AG20443 (cell line): ENCODE measurements at regions not wholly inside any gene's neighbourhood (a gene's known extent, or its start where the extent isn't known, plus 50 kb on each side); places are given as distances from the start of the nearest gene placed in this dataset.

Source experiments
- DNase-seq: peaks from one replicate; pipeline ENCODE4 v3.0.0; 2012; ENCODE audit warnings: low spot score, mixed read lengths

- DNase-seq, result no peak
Measured at GRCh38 chr17:34825884-34826283, 135.4 kb downstream of the CCT6B start.

GRCh38 chr17:34825102-34825501 lies 136.2 kb downstream of the CCT6B start:
- DNase-seq, result no peak

- no peak for DNase-seq
Measured at GRCh38 chr17:34823023-34823422, 138.2 kb downstream of the CCT6B start.

GRCh38 chr17:34822007-34822739 lies 139.1 kb downstream of the CCT6B start:
- DNase-seq, result no peak

- no peak for DNase-seq
Measured at GRCh38 chr17:34820922-34821321, 140.3 kb downstream of the CCT6B start.

GRCh38 chr17:34820248-34820801 lies 140.9 kb downstream of the CCT6B start:
- DNase-seq, result no peak

GRCh38 chr17:34817252-34818035 lies 143.8 kb downstream of the CCT6B start:
- DNase-seq, result no peak

GRCh38 chr17:34816848-34817247 lies 144.4 kb downstream of the CCT6B start:
- no peak for DNase-seq

GRCh38 chr17:34813290-34813689 lies 148.0 kb downstream of the CCT6B start:
- DNase-seq, result no peak

- DNase-seq, result no peak
Measured at GRCh38 chr17:34811561-34811960, 149.7 kb downstream of the CCT6B start.

GRCh38 chr17:34800661-34801060 lies 160.6 kb downstream of the CCT6B start:
- DNase-seq, result no peak

GRCh38 chr17:34799751-34800150 lies 161.5 kb downstream of the CCT6B start:
- no peak for DNase-seq

- no peak for DNase-seq
Measured at GRCh38 chr17:34798581-34798980, 162.7 kb downstream of the CCT6B start.

GRCh38 chr17:34797720-34798119 lies 163.5 kb downstream of the CCT6B start:
- peak; percentile 71 for DNase-seq

- DNase-seq, result no peak
Measured at GRCh38 chr17:34793231-34793908, 167.9 kb downstream of the CCT6B start.

- DNase-seq, result no peak
Measured at GRCh38 chr17:34788696-34789095, 172.6 kb downstream of the CCT6B start.

- no peak for DNase-seq
Measured at GRCh38 chr17:34784526-34784925, 176.7 kb downstream of the CCT6B start.

GRCh38 chr17:34782271-34782670 lies 179.0 kb downstream of the CCT6B start:
- DNase-seq, result no peak

- DNase-seq, result peak; percentile 48
Measured at GRCh38 chr17:34781571-34782108, 179.6 kb downstream of the CCT6B start.

- no peak for DNase-seq
Measured at GRCh38 chr17:34781071-34781470, 180.2 kb downstream of the CCT6B start.

- no peak for DNase-seq
Measured at GRCh38 chr17:34780438-34780837, 180.8 kb downstream of the CCT6B start.
